HG02623 (cell line): ENCODE measurements at regions not wholly inside any gene's neighbourhood (a gene's known extent, or its start where the extent isn't known, plus 50 kb on each side); places are given as distances from the start of the nearest gene placed in this dataset.
A peak's percentile ranks its signal among the peaks of the same experiment; 100 is the strongest.

Source experiments
- ATAC-seq: cut with Tn5 transposase; IDR thresholded peaks from one replicate; pipeline ENCODE4 v1.9.1; 2021; ENCODE audit warnings: moderate library complexity; ENCODE audit not compliant: unreplicated experiment

- no peak for ATAC-seq
Measured at GRCh38 chr3:124563376-124563775, 166.9 kb upstream of the UMPS start.

DNA sequence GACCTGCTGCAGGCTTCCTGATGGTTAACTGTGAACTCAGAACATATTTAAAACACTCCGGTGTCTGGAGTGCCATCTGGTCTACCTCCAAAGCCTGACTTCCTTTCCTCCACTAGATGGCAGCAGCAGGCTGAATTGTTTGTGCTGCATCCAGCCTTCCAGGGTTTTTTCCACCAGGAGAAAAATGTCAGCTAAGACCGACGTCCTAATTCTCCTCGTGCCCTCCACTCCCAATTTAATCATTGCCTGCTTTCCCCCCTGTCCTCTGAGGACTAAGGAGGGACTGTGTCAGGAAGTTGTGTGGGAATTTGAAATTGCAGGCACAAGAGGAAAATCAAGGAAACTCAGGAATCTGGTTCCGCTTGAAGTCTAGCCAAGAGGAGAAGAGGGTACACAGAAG, 165.2 kb upstream of the UMPS start:
- no peak for ATAC-seq

DNA sequence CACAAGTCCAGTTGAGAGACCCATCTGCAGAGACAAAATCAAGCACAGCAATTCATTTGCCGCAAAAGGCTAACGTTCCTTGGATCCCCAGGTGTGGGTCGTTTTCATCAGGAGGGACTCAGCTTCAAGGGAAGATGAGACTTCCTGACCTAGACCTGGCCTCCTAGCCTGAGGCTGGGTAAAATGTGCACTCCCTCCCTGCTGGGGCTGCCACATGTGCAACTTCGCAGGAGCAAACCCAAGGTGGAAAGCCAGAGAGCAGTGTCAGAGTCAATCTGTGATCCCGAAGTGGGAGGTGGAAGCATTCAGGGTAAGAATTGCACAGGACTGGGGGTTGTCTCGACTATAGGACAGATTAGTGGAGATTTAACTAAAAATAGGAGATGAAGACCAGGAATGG, 164.7 kb upstream of the UMPS start:
- no peak for ATAC-seq

DNA sequence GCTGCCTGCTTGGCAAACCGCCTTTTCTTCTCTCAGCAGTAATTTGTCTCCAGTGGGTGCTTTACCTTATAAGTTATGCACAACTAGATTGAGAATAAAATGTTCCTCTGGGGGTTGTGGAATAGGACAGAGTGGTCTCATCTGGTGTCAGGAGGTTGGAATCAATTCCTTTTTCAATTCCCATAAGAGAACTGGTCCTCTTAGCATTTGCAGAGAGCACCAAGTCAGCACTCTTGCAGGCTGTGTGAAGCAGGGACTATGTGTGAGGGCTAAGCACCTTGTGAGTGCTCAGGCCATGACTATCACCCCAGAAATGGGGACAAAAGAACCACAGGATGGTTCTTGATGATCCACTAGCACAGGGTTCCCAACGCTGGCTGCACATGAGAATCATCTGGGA, 163.6 kb upstream of the UMPS start:
- ATAC-seq = no peak

DNA sequence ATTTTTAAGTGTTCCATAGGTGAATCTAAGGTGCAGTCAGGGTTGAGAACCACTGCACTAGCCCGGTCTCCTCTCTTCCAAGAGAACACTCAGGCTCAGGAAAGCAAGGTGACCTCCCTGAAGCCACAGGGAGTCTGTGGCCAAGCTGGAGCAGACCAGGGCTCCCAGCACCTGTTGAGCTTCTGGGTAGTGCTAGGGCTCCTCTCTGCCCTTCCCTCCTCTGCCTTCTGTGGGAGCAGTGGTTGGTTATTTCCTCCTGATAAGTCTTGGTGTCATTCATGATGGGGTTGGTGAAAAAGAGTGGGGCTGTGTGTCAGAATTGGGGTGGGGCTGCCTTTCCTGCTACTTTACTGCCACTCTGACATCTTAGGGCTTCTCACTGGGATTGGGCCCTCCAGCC, 163.1 kb upstream of the UMPS start:
- ATAC-seq = no peak

DNA sequence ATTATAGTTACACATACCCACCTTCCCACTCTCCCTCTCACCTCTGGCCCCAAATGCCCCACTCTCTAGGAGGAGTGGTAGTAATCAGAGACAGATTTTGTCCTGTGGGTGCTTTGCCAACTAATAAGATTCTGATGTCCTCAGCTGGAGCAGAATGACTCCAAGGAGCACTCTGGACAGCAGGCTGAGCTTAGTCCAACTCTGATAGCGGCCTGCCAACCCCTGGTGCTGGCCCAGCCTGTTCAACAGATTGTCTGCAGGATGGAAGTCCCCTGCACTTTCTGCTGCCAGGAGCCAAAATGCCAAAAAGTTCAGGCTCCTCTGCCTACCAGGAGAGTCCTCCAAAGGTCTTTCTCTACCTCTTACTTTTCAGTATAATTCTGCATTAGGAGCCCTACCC, 160.5 kb upstream of the UMPS start:
- ATAC-seq = no peak

GRCh38 chr3:124570232-124570631, 160.0 kb upstream of the UMPS start:
- no peak for ATAC-seq

GRCh38 chr3:124572851-124573405, 157.3 kb upstream of the UMPS start:
- no peak for ATAC-seq

- no peak for ATAC-seq
Measured at GRCh38 chr3:124574012-124574411, 156.2 kb upstream of the UMPS start.

DNA sequence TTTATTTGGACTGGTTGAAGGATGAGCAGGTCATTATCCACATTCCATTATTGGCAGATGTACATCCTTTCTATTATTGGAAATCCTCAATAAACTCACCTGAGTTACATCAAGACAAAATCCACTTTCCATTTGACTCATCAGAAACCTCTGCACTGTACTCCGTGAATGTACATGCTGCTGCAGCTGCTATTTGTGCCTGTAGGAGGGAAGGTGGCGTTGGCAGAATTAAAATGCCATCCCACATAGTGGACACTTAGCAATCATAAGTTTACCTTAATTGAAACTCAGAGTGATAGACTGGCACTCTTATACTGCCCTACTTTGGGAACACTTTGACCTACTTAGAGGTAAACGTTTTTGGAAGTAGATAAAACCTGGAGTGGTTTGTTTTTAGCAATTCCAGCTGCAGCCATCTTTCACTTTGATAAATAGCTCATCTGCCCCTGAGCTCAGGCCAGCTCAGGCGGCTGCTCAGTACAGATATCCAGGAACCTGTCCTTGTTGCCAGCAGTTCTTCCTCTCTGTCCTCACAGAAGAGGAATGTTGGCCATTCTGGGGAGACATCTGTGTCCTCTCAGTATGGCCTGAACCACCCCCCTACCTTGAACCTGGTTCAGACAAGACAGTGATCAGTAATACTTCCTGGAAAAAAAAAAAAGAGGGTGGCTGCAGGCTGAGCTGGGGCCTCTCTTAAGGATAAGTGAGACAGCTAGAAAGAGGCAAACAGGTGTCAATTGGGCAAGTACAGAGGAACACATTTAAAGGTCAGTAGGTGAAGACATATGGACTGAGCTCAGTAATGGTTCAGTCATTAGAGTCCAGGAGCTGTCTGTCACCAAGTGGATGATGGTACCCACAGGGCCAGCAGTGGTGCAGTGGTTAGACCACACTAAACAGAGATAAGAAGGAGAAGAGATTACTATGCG, 153.4 kb upstream of the UMPS start:
- no peak for ATAC-seq

- peak; percentile 60 for ATAC-seq
Measured at GRCh38 chr3:124577494-124578167, 152.6 kb upstream of the UMPS start.

DNA sequence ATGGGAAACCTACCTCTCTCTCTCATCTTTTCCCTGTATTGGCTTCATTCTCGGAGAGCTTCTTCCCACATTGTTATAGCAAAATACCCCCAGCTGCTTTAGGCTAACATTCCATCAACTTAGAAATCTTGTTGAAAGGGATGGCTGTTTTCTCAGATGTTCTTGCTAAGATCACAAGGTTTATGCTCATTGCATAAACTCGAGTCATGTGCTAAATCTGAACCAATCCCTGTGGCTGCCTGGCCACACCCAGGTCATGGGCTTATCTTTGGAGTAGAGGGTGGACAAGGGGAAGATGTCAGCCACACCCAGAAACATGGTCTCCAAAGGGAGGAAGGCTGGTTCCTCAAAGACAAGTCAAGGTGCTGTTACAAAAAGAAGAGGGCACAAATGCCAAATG, 150.6 kb upstream of the UMPS start:
- ATAC-seq = no peak

GRCh38 chr3:124582196-124582595, 148.1 kb upstream of the UMPS start:
- ATAC-seq = no peak

DNA sequence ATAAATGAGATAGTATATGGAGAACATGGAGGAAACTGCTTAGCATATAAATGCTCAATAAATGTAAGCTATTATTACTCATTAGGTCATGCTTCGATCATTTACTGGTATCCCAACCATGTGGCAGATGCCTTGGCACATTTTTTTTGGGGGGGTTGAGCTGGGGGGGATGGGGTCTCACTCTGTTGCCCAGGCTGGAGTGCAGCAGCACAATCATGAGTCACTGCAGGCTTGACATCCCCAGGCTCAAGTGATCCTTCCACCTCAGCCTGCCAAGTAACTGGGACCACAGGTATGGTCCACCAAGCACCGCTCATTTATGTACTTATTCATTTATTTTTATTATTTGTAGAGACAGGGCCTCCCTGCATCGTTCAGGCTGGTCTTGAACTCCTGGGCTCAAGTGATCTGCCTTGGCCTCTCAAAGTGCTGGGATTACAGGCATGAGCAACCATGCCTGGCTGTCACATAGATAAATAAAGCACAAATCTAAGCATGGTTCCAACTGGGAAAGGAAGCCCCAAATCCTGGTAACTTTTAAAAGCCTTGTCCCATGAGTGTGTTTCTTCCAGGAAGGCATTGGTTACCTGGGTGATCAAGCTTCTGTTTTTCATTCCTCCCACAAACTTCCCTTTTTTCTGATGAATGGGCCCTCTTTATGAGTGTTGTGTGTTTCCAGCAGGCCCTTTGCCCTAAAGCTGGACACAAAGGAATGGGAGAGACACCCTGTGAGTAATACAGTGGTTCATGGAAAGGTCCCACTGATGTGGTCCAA, 147.4 kb upstream of the UMPS start:
- ATAC-seq = no peak

GRCh38 chr3:124584245-124584551, 146.1 kb upstream of the UMPS start:
- no peak for ATAC-seq

GRCh38 chr3:124584552-124585391, 145.5 kb upstream of the UMPS start:
- no peak for ATAC-seq

GRCh38 chr3:124586126-124587052, 143.9 kb upstream of the UMPS start:
- ATAC-seq = no peak

DNA sequence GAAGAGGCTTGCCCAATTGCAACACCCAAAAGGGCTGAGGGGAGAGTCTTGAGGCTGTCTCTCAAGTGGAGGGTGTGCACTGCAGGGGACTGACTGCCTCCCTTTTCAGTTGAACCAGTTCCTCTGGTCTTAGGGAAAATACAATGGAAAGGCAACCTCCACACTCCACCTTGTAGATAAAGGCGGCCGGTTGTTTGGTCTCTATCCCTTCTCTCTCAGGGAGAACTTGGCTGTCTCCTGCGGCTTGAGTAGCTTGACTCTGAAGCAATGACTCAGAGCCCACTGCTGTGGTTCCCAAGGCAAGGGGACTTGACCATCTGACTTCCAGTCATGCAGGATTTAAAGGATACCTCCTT, 143.2 kb upstream of the UMPS start:
- ATAC-seq = no peak

- no peak for ATAC-seq
Measured at GRCh38 chr3:124588036-124588435, 142.2 kb upstream of the UMPS start.

- ATAC-seq = no peak
Measured at GRCh38 chr3:124588794-124589193, 141.5 kb upstream of the UMPS start.
